Breast epithelium (tissue), 3 donors: ENCODE measurements at regions not wholly inside any gene's neighbourhood (a gene's known extent, or its start where the extent isn't known, plus 50 kb on each side); places are given as distances from the start of the nearest gene placed in this dataset.

Experiments used
- POLR2A ChIP-seq: fragments of 450-650 bp; IDR thresholded peaks from one replicate; pipeline ENCODE4 v1.6.1; 2016; ENCODE audit warnings: antibody characterized with exemption, mild to moderate bottlenecking, moderate library complexity
- POLR2AphosphoS5 ChIP-seq, 3 donors: sonication (generic); formaldehyde crosslinking; IDR thresholded peaks; one replicate each; pipeline ENCODE4 v1.6.1; 2017; ENCODE audit warnings: antibody characterized with exemption in 3 of 3
- TF ChIP-seq, protein P1 (sequence below), 3 donors: fragments of 450-650 bp; IDR thresholded peaks; one replicate each; pipeline ENCODE4 v1.5.1; 2016 to 2017; ENCODE audit warnings: antibody characterized with exemption in 3 of 3, mild to moderate bottlenecking in 3 of 3, moderate library complexity in 3 of 3

DNA sequence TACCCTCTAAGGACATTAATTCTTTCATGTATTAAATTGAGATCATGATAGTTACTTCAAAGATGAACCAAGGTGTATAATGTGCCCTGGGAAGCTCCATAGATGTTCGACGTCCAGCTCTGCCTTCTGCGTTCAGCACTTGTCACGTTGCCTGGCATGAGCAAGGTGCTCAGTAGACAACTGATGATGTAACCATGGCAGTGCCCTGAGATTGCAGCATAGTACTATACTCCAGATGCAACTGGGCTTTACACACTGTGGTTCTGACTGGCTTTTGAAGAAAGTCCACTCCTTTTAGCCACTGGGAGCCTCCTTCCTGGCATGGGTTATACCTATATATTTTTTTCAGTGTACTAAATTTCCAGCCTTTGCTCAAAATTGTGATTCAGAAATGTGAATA lies 355.8 kb upstream of the SORCS1 start:
- TF ChIP-seq, protein P1, sequence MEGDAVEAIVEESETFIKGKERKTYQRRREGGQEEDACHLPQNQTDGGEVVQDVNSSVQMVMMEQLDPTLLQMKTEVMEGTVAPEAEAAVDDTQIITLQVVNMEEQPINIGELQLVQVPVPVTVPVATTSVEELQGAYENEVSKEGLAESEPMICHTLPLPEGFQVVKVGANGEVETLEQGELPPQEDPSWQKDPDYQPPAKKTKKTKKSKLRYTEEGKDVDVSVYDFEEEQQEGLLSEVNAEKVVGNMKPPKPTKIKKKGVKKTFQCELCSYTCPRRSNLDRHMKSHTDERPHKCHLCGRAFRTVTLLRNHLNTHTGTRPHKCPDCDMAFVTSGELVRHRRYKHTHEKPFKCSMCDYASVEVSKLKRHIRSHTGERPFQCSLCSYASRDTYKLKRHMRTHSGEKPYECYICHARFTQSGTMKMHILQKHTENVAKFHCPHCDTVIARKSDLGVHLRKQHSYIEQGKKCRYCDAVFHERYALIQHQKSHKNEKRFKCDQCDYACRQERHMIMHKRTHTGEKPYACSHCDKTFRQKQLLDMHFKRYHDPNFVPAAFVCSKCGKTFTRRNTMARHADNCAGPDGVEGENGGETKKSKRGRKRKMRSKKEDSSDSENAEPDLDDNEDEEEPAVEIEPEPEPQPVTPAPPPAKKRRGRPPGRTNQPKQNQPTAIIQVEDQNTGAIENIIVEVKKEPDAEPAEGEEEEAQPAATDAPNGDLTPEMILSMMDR (IDR thresholded peaks at IDR 0.05) = no peak
- TF ChIP-seq POLR2AphosphoS5 (IDR thresholded peaks at IDR 0.05) (no peak), POLR2A (no peak)
